ENCODE measurements at regions not wholly inside any gene's neighbourhood (a gene's known extent, or its start where the extent isn't known, plus 50 kb on each side); places are given as distances from the start of the nearest gene placed in this dataset.

- Mint-ChIP-seq H3K9me3 (no peaks in the 10 kb centered on the region), H3K36me3 (ENCODE audit: low read depth) (no peaks in the 10 kb centered on the region), H3K4me1 (no peaks in the 10 kb centered on the region), H3K4me3 (no peak overlapping the region), H3K27me3 (ENCODE audit: low read depth) (no peaks in the 10 kb centered on the region), H3K27ac (ENCODE audit: unreplicated experiment) (no peak overlapping the region)
- no peak for TF ChIP-seq CTCF (conservative IDR thresholded peaks at IDR 0.05)
- no peak for DNase-seq (ENCODE audit: low read depth, low spot score)
Observed at GRCh38 chr12:85550924-85551323, 270.9 kb downstream of the ALX1 start.

- no peak for TF ChIP-seq CTCF (conservative IDR thresholded peaks at IDR 0.05)
- H3K36me3 Mint-ChIP-seq (ENCODE audit: low read depth) = no peaks in the 10 kb centered on the region
- no peak overlapping the region for H3K4me3 Mint-ChIP-seq
- H3K27me3 Mint-ChIP-seq (ENCODE audit: low read depth) = no peaks in the 10 kb centered on the region
- no peak for DNase-seq (ENCODE audit: low read depth, low spot score)
- H3K4me1 Mint-ChIP-seq = no peaks in the 10 kb centered on the region
- H3K27ac Mint-ChIP-seq (ENCODE audit: unreplicated experiment) = no peak overlapping the region
- no peaks in the 10 kb centered on the region for H3K9me3 Mint-ChIP-seq
Observed at GRCh38 chr12:85552461-85552860, 272.4 kb downstream of the ALX1 start.

GRCh38 chr12:85557850-85558249, 277.8 kb downstream of the ALX1 start:
- no peak overlapping the region for H3K27ac Mint-ChIP-seq (ENCODE audit: unreplicated experiment)
- no peaks in the 10 kb centered on the region for H3K27me3 Mint-ChIP-seq (ENCODE audit: low read depth)
- H3K9me3 Mint-ChIP-seq = no peaks in the 10 kb centered on the region
- no peak for TF ChIP-seq CTCF (conservative IDR thresholded peaks at IDR 0.05)
- no peak overlapping the region for H3K4me3 Mint-ChIP-seq
- H3K4me1 Mint-ChIP-seq = no peaks in the 10 kb centered on the region
- DNase-seq (ENCODE audit: low read depth, low spot score) = no peak
- H3K36me3 Mint-ChIP-seq (ENCODE audit: low read depth) = no peaks in the 10 kb centered on the region

GRCh38 chr12:85558684-85559083, 277.5 kb downstream of the RASSF9 start:
- no peak for DNase-seq (ENCODE audit: low read depth, low spot score)
- Mint-ChIP-seq H3K4me3 (no peak overlapping the region), H3K27ac (ENCODE audit: unreplicated experiment) (no peak overlapping the region), H3K36me3 (ENCODE audit: low read depth) (no peaks in the 10 kb centered on the region), H3K27me3 (ENCODE audit: low read depth) (no peaks in the 10 kb centered on the region), H3K4me1 (no peaks in the 10 kb centered on the region), H3K9me3 (no peaks in the 10 kb centered on the region)
- TF ChIP-seq CTCF (conservative IDR thresholded peaks at IDR 0.05) = no peak

- Mint-ChIP-seq H3K27me3 (ENCODE audit: low read depth) (no peaks in the 10 kb centered on the region), H3K27ac (ENCODE audit: unreplicated experiment) (no peak overlapping the region), H3K4me1 (no peaks in the 10 kb centered on the region), H3K9me3 (no peaks in the 10 kb centered on the region), H3K4me3 (no peak overlapping the region), H3K36me3 (ENCODE audit: low read depth) (no peaks in the 10 kb centered on the region)
- TF ChIP-seq CTCF (conservative IDR thresholded peaks at IDR 0.05) = no peak
- no peak for DNase-seq (ENCODE audit: low read depth, low spot score)
Observed at GRCh38 chr12:85559127-85559526, 277.1 kb downstream of the RASSF9 start.

GRCh38 chr12:85559536-85559935, 276.7 kb downstream of the RASSF9 start:
- Mint-ChIP-seq H3K9me3 (no peaks in the 10 kb centered on the region), H3K36me3 (ENCODE audit: low read depth) (no peaks in the 10 kb centered on the region), H3K4me3 (no peak overlapping the region), H3K27me3 (ENCODE audit: low read depth) (no peaks in the 10 kb centered on the region), H3K4me1 (no peaks in the 10 kb centered on the region), H3K27ac (ENCODE audit: unreplicated experiment) (no peak overlapping the region)
- TF ChIP-seq CTCF (conservative IDR thresholded peaks at IDR 0.05) = no peak
- no peak for DNase-seq (ENCODE audit: low read depth, low spot score)
